Activated CD4-positive, alpha-beta memory T cell treated with anti-CD3 and anti-CD28 coated beads, Interleukin-2, amount 10 ng/mL, durations not matched to agents 7 days and 5 days (primary cell): ENCODE measurements at regions not wholly inside any gene's neighbourhood (a gene's known extent, or its start where the extent isn't known, plus 50 kb on each side); places are given as distances from the start of the nearest gene placed in this dataset.
"Not testable (repeated sequence)": the region's sequence is repeated elsewhere in the genome, so short reads cannot be mapped to it uniquely, and the experiment has no call there.

Source experiments
- CTCF ChIA-PET: fragments of 350-600 bp; sonication (Branson Sonifier 250); formaldehyde crosslinking; loops from one replicate; lab custom pipeline; 2021; ENCODE audit warnings: antibody characterized with exemption, inconsistent platforms; lab: Charles Lee
- POLR2A ChIA-PET: fragments of 350-600 bp; sonication (Branson Sonifier 250); formaldehyde crosslinking; loops from one replicate; lab custom pipeline; 2021; ENCODE audit warnings: antibody characterized with exemption; lab: Charles Lee
- DNase-seq: peaks from one replicate; pipeline ENCODE4 v3.0.0-alpha.2; 2020
- H3K27ac Mint-ChIP-seq: one replicate; pipeline ENCODE4 v1.8.0; 2021; ENCODE audit warnings: mild to moderate bottlenecking, mixed read lengths
- H3K27me3 Mint-ChIP-seq: one replicate; pipeline ENCODE4 v1.8.0; 2021; ENCODE audit warnings: mixed read lengths
- H3K36me3 Mint-ChIP-seq: one replicate; pipeline ENCODE4 v1.8.0; 2021; ENCODE audit warnings: low read depth, mixed read lengths
- H3K4me1 Mint-ChIP-seq: one replicate; pipeline ENCODE4 v1.8.0; 2021; ENCODE audit warnings: mixed read lengths
- H3K4me3 Mint-ChIP-seq: one replicate; pipeline ENCODE4 v1.8.0; 2021; ENCODE audit warnings: mild to moderate bottlenecking, mixed read lengths
- H3K9me3 Mint-ChIP-seq: one replicate; pipeline ENCODE4 v1.8.0; 2021; ENCODE audit warnings: mixed read lengths

- ChIA-PET CTCF (no interaction called here), POLR2A (no interaction called here)
- Mint-ChIP-seq H3K36me3 (no peaks in the 10 kb centered on the region), H3K27me3 (no peaks in the 10 kb centered on the region), H3K9me3 (peaks cover 6% of the 10 kb centered on the region), H3K27ac (no peak overlapping the region), H3K4me1 (no peaks in the 10 kb centered on the region), H3K4me3 (no peak overlapping the region)
- DNase-seq = no peak
Measured at GRCh38 chr14:43285575-43285974, 1221.5 kb downstream of the FSCB start.

GRCh38 chr14:43260056-43260455 lies 1247.0 kb downstream of the FSCB start:
- no peak overlapping the region for H3K4me3 Mint-ChIP-seq
- ChIA-PET CTCF (no interaction called here), POLR2A (no interaction called here)
- no peaks in the 10 kb centered on the region for H3K36me3 Mint-ChIP-seq
- H3K4me1 Mint-ChIP-seq = no peaks in the 10 kb centered on the region
- no peak for DNase-seq
- H3K27me3 Mint-ChIP-seq = no peaks in the 10 kb centered on the region
- peaks cover 11% of the 10 kb centered on the region for H3K9me3 Mint-ChIP-seq
- H3K27ac Mint-ChIP-seq = no peak overlapping the region

GRCh38 chr14:43258396-43258795 lies 1248.7 kb downstream of the FSCB start:
- H3K27ac Mint-ChIP-seq = no peak overlapping the region
- no peaks in the 10 kb centered on the region for H3K27me3 Mint-ChIP-seq
- ChIA-PET CTCF (no interaction called here), POLR2A (no interaction called here)
- DNase-seq = no peak
- no peaks in the 10 kb centered on the region for H3K4me1 Mint-ChIP-seq
- H3K36me3 Mint-ChIP-seq = no peaks in the 10 kb centered on the region
- H3K4me3 Mint-ChIP-seq = no peak overlapping the region
- H3K9me3 Mint-ChIP-seq = peaks cover 10% of the 10 kb centered on the region

GRCh38 chr14:43256996-43257395 lies 1250.1 kb downstream of the FSCB start:
- DNase-seq, H3K4me3 Mint-ChIP-seq, H3K9me3 Mint-ChIP-seq, CTCF ChIA-PET, H3K27ac Mint-ChIP-seq, H3K4me1 Mint-ChIP-seq, H3K36me3 Mint-ChIP-seq, POLR2A ChIA-PET, H3K27me3 Mint-ChIP-seq: not testable (repeated sequence)

GRCh38 chr14:43252866-43253265 lies 1254.2 kb downstream of the FSCB start:
- no peak overlapping the region for H3K27ac Mint-ChIP-seq
- H3K27me3 Mint-ChIP-seq = no peaks in the 10 kb centered on the region
- DNase-seq = no peak
- ChIA-PET CTCF (no interaction called here), POLR2A (no interaction called here)
- no peaks in the 10 kb centered on the region for H3K4me1 Mint-ChIP-seq
- no peaks in the 10 kb centered on the region for H3K36me3 Mint-ChIP-seq
- H3K4me3 Mint-ChIP-seq = no peak overlapping the region
- peaks cover 9% of the 10 kb centered on the region for H3K9me3 Mint-ChIP-seq

- H3K4me1 Mint-ChIP-seq = no peaks in the 10 kb centered on the region
- no peak for DNase-seq
- no peak overlapping the region for H3K27ac Mint-ChIP-seq
- no peaks in the 10 kb centered on the region for H3K27me3 Mint-ChIP-seq
- peaks cover 14% of the 10 kb centered on the region for H3K9me3 Mint-ChIP-seq
- no peaks in the 10 kb centered on the region for H3K36me3 Mint-ChIP-seq
- H3K4me3 Mint-ChIP-seq = no peak overlapping the region
- ChIA-PET CTCF (no interaction called here), POLR2A (no interaction called here)
Measured at GRCh38 chr14:43249591-43249990, 1257.5 kb downstream of the FSCB start.

GRCh38 chr14:43249116-43249515 lies 1258.0 kb downstream of the FSCB start:
- POLR2A ChIA-PET = no interaction called here
- Mint-ChIP-seq H3K36me3 (no peaks in the 10 kb centered on the region), H3K4me3 (no peak overlapping the region), H3K27ac (no peak overlapping the region), H3K9me3 (peaks cover 14% of the 10 kb centered on the region), H3K27me3 (no peaks in the 10 kb centered on the region), H3K4me1 (no peaks in the 10 kb centered on the region)
- CTCF ChIA-PET = no interaction called here
- DNase-seq = no peak

GRCh38 chr14:43247877-43248276 lies 1259.2 kb downstream of the FSCB start:
- CTCF ChIA-PET = no interaction called here
- DNase-seq = no peak
- H3K27me3 Mint-ChIP-seq = no peaks in the 10 kb centered on the region
- peaks cover 10% of the 10 kb centered on the region for H3K9me3 Mint-ChIP-seq
- H3K4me1 Mint-ChIP-seq = no peaks in the 10 kb centered on the region
- H3K36me3 Mint-ChIP-seq = no peaks in the 10 kb centered on the region
- H3K4me3 Mint-ChIP-seq = no peak overlapping the region
- POLR2A ChIA-PET = no interaction called here
- H3K27ac Mint-ChIP-seq = no peak overlapping the region

GRCh38 chr14:43244142-43244625 lies 1262.9 kb downstream of the FSCB start:
- no peak for DNase-seq
- Mint-ChIP-seq H3K27ac (no peak overlapping the region), H3K27me3 (no peaks in the 10 kb centered on the region), H3K36me3 (no peaks in the 10 kb centered on the region), H3K9me3 (peaks cover 12% of the 10 kb centered on the region), H3K4me3 (no peak overlapping the region), H3K4me1 (no peaks in the 10 kb centered on the region)
- CTCF ChIA-PET = no interaction called here
- POLR2A ChIA-PET = no interaction called here

GRCh38 chr14:43243168-43243567 lies 1263.9 kb downstream of the FSCB start:
- no peak overlapping the region for H3K4me3 Mint-ChIP-seq
- no peaks in the 10 kb centered on the region for H3K27me3 Mint-ChIP-seq
- ChIA-PET CTCF (no interaction called here), POLR2A (no interaction called here)
- H3K4me1 Mint-ChIP-seq = no peaks in the 10 kb centered on the region
- H3K9me3 Mint-ChIP-seq = peaks cover 8% of the 10 kb centered on the region
- DNase-seq = no peak
- H3K27ac Mint-ChIP-seq = no peak overlapping the region
- H3K36me3 Mint-ChIP-seq = no peaks in the 10 kb centered on the region

- no peaks in the 10 kb centered on the region for H3K4me1 Mint-ChIP-seq
- POLR2A ChIA-PET = no interaction called here
- H3K27ac Mint-ChIP-seq = no peak overlapping the region
- DNase-seq = no peak
- H3K27me3 Mint-ChIP-seq = no peaks in the 10 kb centered on the region
- no peak overlapping the region for H3K4me3 Mint-ChIP-seq
- no peaks in the 10 kb centered on the region for H3K36me3 Mint-ChIP-seq
- CTCF ChIA-PET = no interaction called here
- peaks cover 9% of the 10 kb centered on the region for H3K9me3 Mint-ChIP-seq
Measured at GRCh38 chr14:43232261-43232660, 1274.8 kb downstream of the FSCB start.

GRCh38 chr14:43215524-43215923 lies 1291.6 kb downstream of the FSCB start:
- ChIA-PET CTCF (no interaction called here), POLR2A (no interaction called here)
- Mint-ChIP-seq H3K27ac (no peak overlapping the region), H3K4me1 (no peaks in the 10 kb centered on the region), H3K9me3 (peaks cover 6% of the 10 kb centered on the region), H3K27me3 (no peaks in the 10 kb centered on the region), H3K4me3 (no peak overlapping the region), H3K36me3 (no peaks in the 10 kb centered on the region)
- DNase-seq = no peak

GRCh38 chr14:43207189-43207588 lies 1299.9 kb downstream of the FSCB start:
- H3K9me3 Mint-ChIP-seq = no peaks in the 10 kb centered on the region
- H3K27ac Mint-ChIP-seq = no peak overlapping the region

GRCh38 chr14:43204816-43205215 lies 1302.3 kb downstream of the FSCB start:
- DNase-seq = no peak
- no peak overlapping the region for H3K27ac Mint-ChIP-seq
- no peaks in the 10 kb centered on the region for H3K36me3 Mint-ChIP-seq

More at GRCh38 chr14:43207189-43207588, 1299.9 kb downstream of the FSCB start:
- Mint-ChIP-seq H3K36me3 (no peaks in the 10 kb centered on the region), H3K4me1 (no peaks in the 10 kb centered on the region), H3K4me3 (no peak overlapping the region), H3K27me3 (no peaks in the 10 kb centered on the region)
- POLR2A ChIA-PET = no interaction called here
- DNase-seq = no peak
- CTCF ChIA-PET = no interaction called here

More at GRCh38 chr14:43204816-43205215, 1302.3 kb downstream of the FSCB start:
- Mint-ChIP-seq H3K27me3 (no peaks in the 10 kb centered on the region), H3K4me3 (no peak overlapping the region), H3K4me1 (no peaks in the 10 kb centered on the region), H3K9me3 (no peaks in the 10 kb centered on the region)
- CTCF ChIA-PET = no interaction called here
- POLR2A ChIA-PET = no interaction called here
